Esophagus squamous epithelium (tissue), 5 donors: ENCODE measurements at regions not wholly inside any gene's neighbourhood (a gene's known extent, or its start where the extent isn't known, plus 50 kb on each side); places are given as distances from the start of the nearest gene placed in this dataset.
"Not testable (repeated sequence)": the region's sequence is repeated elsewhere in the genome, so short reads cannot be mapped to it uniquely, and the experiment has no call there.

ENCODE experiments used
- DNase-seq: peaks from one replicate; lab custom pipeline; 2025; lab: John Stamatoyannopoulos, UW
- H3K27ac ChIP-seq, 4 donors: fragments of 200-600 bp; sonication (generic); one replicate each; pipeline ENCODE4 v1.5.1; 2016 to 2019; ENCODE audit warnings: mild to moderate bottlenecking in 1 of 4
- H3K27me3 ChIP-seq, 4 donors: fragments of 200-600 bp; sonication (generic); 1 replicate in 3 of 4; 2 replicates in 1 of 4; pipeline versions ENCODE4 v1.5.1 to v1.6.0; 2017 to 2021; ENCODE audit warnings: antibody characterized with exemption in 1 of 4
- H3K36me3 ChIP-seq, 3 donors: fragments of 200-600 bp; sonication (generic); one replicate each; pipeline ENCODE4 v1.5.1; 2016 to 2019
- H3K4me1 ChIP-seq, 3 donors: fragments of 200-600 bp; sonication (generic); one replicate each; pipeline ENCODE4 v1.5.1; 2017 to 2019
- H3K4me3 ChIP-seq, 4 donors: fragments of 200-600 bp; sonication (generic); 1 replicate in 3 of 4; 2 replicates in 1 of 4; pipeline ENCODE4 v1.5.1; 2016 to 2019; ENCODE audit warnings: mild to moderate bottlenecking in 2 of 4, moderate library complexity in 1 of 4
- H3K9me3 ChIP-seq, 3 donors: fragments of 200-600 bp; sonication (generic); one replicate each; pipeline ENCODE4 v1.5.1; 2016 to 2019
- CTCF ChIP-seq, 6 experiments: fragments of 450-650 bp in 4 of 6; fragments of 200-600 bp in 2 of 6; sonication (generic) in 2 of 6; IDR thresholded peaks; one replicate each; pipeline ENCODE4 v1.5.1; 2016 to 2019; ENCODE audit warnings: antibody characterized with exemption in 6 of 6, mild to moderate bottlenecking in 4 of 6, moderate library complexity in 4 of 6
- POLR2A ChIP-seq, 4 donors: fragments of 450-650 bp; IDR thresholded peaks; one replicate each; pipeline ENCODE4 v1.6.1; 2017; ENCODE audit warnings: antibody characterized with exemption in 4 of 4, mild to moderate bottlenecking in 4 of 4, moderate library complexity in 3 of 4
- WGBS, 2 donors: methylation state at CpG; one replicate each; pipeline ENCODE4 v1.1.5; 2018; 5-methylcytosine and 5-hydroxymethylcytosine counted together
- intact Hi-C: fragments of 100-400 bp; cut with DNase I; formaldehyde crosslinking; loops from one replicate; pipeline ENCODE4 v1.15.0; 2022
- donor health status: DM: yes; HTN: yes; CAD: no.

- intact Hi-C loops, result no loop called here
- no peak for DNase-seq
- H3K4me3 ChIP-seq, result no peak overlapping the region
These were observed 97.9 kb upstream of the PAXBP1 start for GRCh38 chr21:32869459-32869858.

GRCh38 chr21:32876426-32876825 lies 104.9 kb upstream of the PAXBP1 start:
- no peaks in the 10 kb centered on the region for H3K4me1 ChIP-seq
- H3K4me3 ChIP-seq, result no peak overlapping the region
- H3K27me3 ChIP-seq, result peaks cover 0 to 14% (median 0%) of the 10 kb centered on the region in 4 donors
- H3K27ac ChIP-seq, result no peak overlapping the region
- intact Hi-C loops, result no loop called here
- TF ChIP-seq CTCF (IDR thresholded peaks at IDR 0.05) (no peak), POLR2A (IDR thresholded peaks at IDR 0.05) (no peak)
- DNase-seq, result no peak
- 36 to 58% methylated on average over 3 of the region's 3 CpGs for WGBS, 2 donors
- no peaks in the 10 kb centered on the region for H3K9me3 ChIP-seq
- no peaks in the 10 kb centered on the region for H3K36me3 ChIP-seq

More at GRCh38 chr21:32869459-32869858, 97.9 kb upstream of the PAXBP1 start:
- Histone ChIP-seq H3K27me3 (peaks cover 0 to 38% (median 0%) of the 10 kb centered on the region in 4 donors), H3K9me3 (no peaks in the 10 kb centered on the region), H3K27ac (no peak overlapping the region), H3K4me1 (no peaks in the 10 kb centered on the region), H3K36me3 (no peaks in the 10 kb centered on the region)
- 40 to 60% methylated on average over 3 of the region's 3 CpGs for WGBS, 2 donors
- no peak for TF ChIP-seq CTCF (IDR thresholded peaks at IDR 0.05)
- no peak for TF ChIP-seq POLR2A (IDR thresholded peaks at IDR 0.05)

- 79 to 92% methylated on average over 2 of the region's 2 CpGs for WGBS, 2 donors
- H3K9me3 ChIP-seq, intact Hi-C loops, DNase-seq, H3K36me3 ChIP-seq, H3K4me1 ChIP-seq, H3K27me3 ChIP-seq, H3K4me3 ChIP-seq, H3K27ac ChIP-seq: not testable (repeated sequence)
These were observed 106.3 kb upstream of the PAXBP1 start for GRCh38 chr21:32877888-32878287.

- intact Hi-C loops, result no loop called here
- peaks cover 0 to 9% (median 0%) of the 10 kb centered on the region in 4 donors for H3K27me3 ChIP-seq
- no peaks in the 10 kb centered on the region for H3K9me3 ChIP-seq
- no peak overlapping the region for H3K4me3 ChIP-seq
- DNase-seq, result no peak
- TF ChIP-seq POLR2A (IDR thresholded peaks at IDR 0.05), result no peak
- TF ChIP-seq CTCF (IDR thresholded peaks at IDR 0.05), result no peak
- no peak overlapping the region for H3K27ac ChIP-seq
- no peaks in the 10 kb centered on the region for H3K36me3 ChIP-seq
- 24 to 32% methylated on average over 2 of the region's 2 CpGs for WGBS, 2 donors
- no peaks in the 10 kb centered on the region for H3K4me1 ChIP-seq
These were observed 107.1 kb upstream of the PAXBP1 start for GRCh38 chr21:32878661-32879060.

GRCh38 chr21:32881458-32881857 lies 109.9 kb upstream of the PAXBP1 start:
- WGBS, 2 donors, result 74 to 76% methylated on average over 5 of the region's 5 CpGs

More at GRCh38 chr21:32881458-32881857, 109.9 kb upstream of the PAXBP1 start:
- intact Hi-C loops, result no loop called here
- Histone ChIP-seq H3K4me3 (no peak overlapping the region), H3K36me3 (no peaks in the 10 kb centered on the region), H3K27ac (no peak overlapping the region), H3K27me3 (peaks cover 0 to 4% (median 0%) of the 10 kb centered on the region in 4 donors), H3K9me3 (no peaks in the 10 kb centered on the region), H3K4me1 (no peaks in the 10 kb centered on the region)
- no peak for DNase-seq
- TF ChIP-seq POLR2A (IDR thresholded peaks at IDR 0.05), result no peak
- no peak for TF ChIP-seq CTCF (IDR thresholded peaks at IDR 0.05)
